K562 (cell line): ENCODE measurements at regions not wholly inside any gene's neighbourhood (a gene's known extent, or its start where the extent isn't known, plus 50 kb on each side); places are given as distances from the start of the nearest gene placed in this dataset.
A peak's percentile ranks its signal among the peaks of the same experiment; 100 is the strongest.

Experiments
- CBFA2T2 ChIP-seq: fragments of 450-650 bp; conservative IDR thresholded peaks from 2 replicates; pipeline ENCODE4 v1.6.1; 2017; ENCODE audit warnings: mild to moderate bottlenecking
- CHD1 ChIP-seq: fragments of 200-600 bp; sonication (generic); IDR thresholded peaks from one replicate; pipeline ENCODE4 v1.6.1; 2012; ENCODE audit warnings: mild to moderate bottlenecking, moderate library complexity, low read length, inconsistent platforms
- CTBP1 ChIP-seq: fragments of 450-650 bp; IDR thresholded peaks from 2 replicates; pipeline ENCODE4 v1.6.1; 2016; ENCODE audit warnings: borderline replicate concordance
- DDX20 ChIP-seq: fragments of 450-650 bp; IDR thresholded peaks from 2 replicates; pipeline ENCODE4 v1.6.1; 2016; ENCODE audit warnings: missing genetic modification characterization, low read depth, mild to moderate bottlenecking, missing compliant biosample characterization, moderate library complexity
- EGR1 ChIP-seq: fragments of 450-650 bp; conservative IDR thresholded peaks from 2 replicates; pipeline ENCODE4 v1.6.1; 2017; ENCODE audit warnings: mild to moderate bottlenecking
- ELK1 ChIP-seq: sonication (generic); formaldehyde crosslinking; IDR thresholded peaks from 2 replicates; pipeline ENCODE4 v1.8.1; 2022; ENCODE audit warnings: missing genetic modification reagents
- ESRRA ChIP-seq: fragments of 450-650 bp; IDR thresholded peaks from 2 replicates; pipeline ENCODE4 v1.6.1; 2014; ENCODE audit warnings: low read depth, mild to moderate bottlenecking, moderate library complexity, borderline replicate concordance
- FOXJ3 ChIP-seq: sonication (generic); formaldehyde crosslinking; IDR thresholded peaks from 2 replicates; pipeline ENCODE4 v1.4.0; 2020; ENCODE audit warnings: mild to moderate bottlenecking, missing genetic modification reagents
- FOXK2 ChIP-seq, 2 experiments: fragments of 450-650 bp; IDR thresholded peaks in 1 of 2; conservative IDR thresholded peaks in 1 of 2; 2 replicates each; pipeline ENCODE4 v1.6.1; 2016; ENCODE audit warnings: low read depth in 2 of 2, mild to moderate bottlenecking in 1 of 2
- HDAC1 ChIP-seq, 2 experiments: fragments of 450-650 bp; IDR thresholded peaks; 2 replicates each; pipeline ENCODE4 v1.6.1; 2016 to 2017; ENCODE audit warnings: inconsistent platforms in 1 of 2, mild to moderate bottlenecking in 1 of 2, moderate library complexity in 1 of 2
- KLF1 ChIP-seq: fragments of 450-650 bp; IDR thresholded peaks from 2 replicates; pipeline ENCODE4 v1.6.1; 2016; ENCODE audit warnings: missing genetic modification characterization, missing compliant biosample characterization
- KLF13 ChIP-seq: fragments of 450-650 bp; IDR thresholded peaks from 2 replicates; pipeline ENCODE4 v1.6.1; 2016; ENCODE audit warnings: missing genetic modification characterization, low read depth, mild to moderate bottlenecking, missing compliant biosample characterization, moderate library complexity, borderline replicate concordance
- MEIS2 ChIP-seq: fragments of 450-650 bp; IDR thresholded peaks from 2 replicates; pipeline ENCODE4 v1.6.1; 2014; ENCODE audit warnings: mild to moderate bottlenecking; ENCODE audit not compliant: partially characterized antibody
- SRSF3 ChIP-seq: fragments of 200-400 bp; formaldehyde crosslinking; IDR thresholded peaks from 2 replicates; pipeline ENCODE4 v1.6.1; 2016; ENCODE audit warnings: mild to moderate bottlenecking, low read length, moderate library complexity; ENCODE audit not compliant: insufficient read depth
- STAG1 ChIP-seq: sonication (generic); formaldehyde crosslinking; IDR thresholded peaks from 2 replicates; pipeline ENCODE4 v1.5.0; 2020; ENCODE audit warnings: missing genetic modification reagents, borderline replicate concordance
- TARDBP ChIP-seq: fragments of 450-650 bp; IDR thresholded peaks from 2 replicates; pipeline ENCODE4 v1.6.1; 2016
- TEAD2 ChIP-seq: fragments of 450-650 bp; IDR thresholded peaks from 2 replicates; pipeline ENCODE4 v1.6.1; 2016; ENCODE audit warnings: missing genetic modification characterization, control low read depth, missing compliant biosample characterization
- TFE3 ChIP-seq: fragments of 450-650 bp; formaldehyde crosslinking; IDR thresholded peaks from 2 replicates; pipeline ENCODE4 v1.4.0; 2020; ENCODE audit warnings: mild to moderate bottlenecking, mixed read lengths
- VEZF1 ChIP-seq: fragments of 200-800 bp; sonication (Bioruptor generic); IDR thresholded peaks from 2 replicates; pipeline ENCODE4 v1.6.1; 2017; ENCODE audit warnings: missing genetic modification characterization, missing compliant biosample characterization
- YBX1 ChIP-seq: fragments of 450-650 bp; IDR thresholded peaks from 2 replicates; pipeline ENCODE4 v1.7.1; 2016; ENCODE audit warnings: mild to moderate bottlenecking
- ZBTB17 ChIP-seq: fragments of 450-650 bp; formaldehyde crosslinking; IDR thresholded peaks from 2 replicates; pipeline ENCODE4 v1.4.0; 2020; ENCODE audit warnings: mild to moderate bottlenecking
- ZKSCAN3 ChIP-seq: fragments of 250-450 bp; sonication (Bioruptor Pico); IDR thresholded peaks from 2 replicates; pipeline ENCODE4 v1.4.0; 2020
- ZNF212 ChIP-seq: fragments of 450-650 bp; formaldehyde crosslinking; IDR thresholded peaks from 2 replicates; pipeline ENCODE4 v1.4.0; 2020; ENCODE audit warnings: mild to moderate bottlenecking
- ZNF263 ChIP-seq: sonication (generic); formaldehyde crosslinking; IDR thresholded peaks from 2 replicates; pipeline ENCODE4 v1.8.0; 2022; ENCODE audit warnings: mild to moderate bottlenecking, missing genetic modification reagents, borderline replicate concordance
- ZNF311 ChIP-seq: fragments of 250-450 bp; sonication (Bioruptor Pico); IDR thresholded peaks from 2 replicates; pipeline ENCODE4 v1.4.0; 2020; ENCODE audit warnings: mild to moderate bottlenecking, moderate library complexity
- ZNF589 ChIP-seq: fragments of 200-800 bp; sonication (Bioruptor generic); IDR thresholded peaks from 2 replicates; pipeline ENCODE4 v1.6.1; 2016; ENCODE audit warnings: low read depth, missing genetic modification characterization, missing compliant biosample characterization
- ZSCAN32 ChIP-seq: fragments of 450-650 bp; formaldehyde crosslinking; IDR thresholded peaks from 2 replicates; pipeline ENCODE4 v1.4.0; 2020; ENCODE audit warnings: mild to moderate bottlenecking, moderate library complexity

DNA sequence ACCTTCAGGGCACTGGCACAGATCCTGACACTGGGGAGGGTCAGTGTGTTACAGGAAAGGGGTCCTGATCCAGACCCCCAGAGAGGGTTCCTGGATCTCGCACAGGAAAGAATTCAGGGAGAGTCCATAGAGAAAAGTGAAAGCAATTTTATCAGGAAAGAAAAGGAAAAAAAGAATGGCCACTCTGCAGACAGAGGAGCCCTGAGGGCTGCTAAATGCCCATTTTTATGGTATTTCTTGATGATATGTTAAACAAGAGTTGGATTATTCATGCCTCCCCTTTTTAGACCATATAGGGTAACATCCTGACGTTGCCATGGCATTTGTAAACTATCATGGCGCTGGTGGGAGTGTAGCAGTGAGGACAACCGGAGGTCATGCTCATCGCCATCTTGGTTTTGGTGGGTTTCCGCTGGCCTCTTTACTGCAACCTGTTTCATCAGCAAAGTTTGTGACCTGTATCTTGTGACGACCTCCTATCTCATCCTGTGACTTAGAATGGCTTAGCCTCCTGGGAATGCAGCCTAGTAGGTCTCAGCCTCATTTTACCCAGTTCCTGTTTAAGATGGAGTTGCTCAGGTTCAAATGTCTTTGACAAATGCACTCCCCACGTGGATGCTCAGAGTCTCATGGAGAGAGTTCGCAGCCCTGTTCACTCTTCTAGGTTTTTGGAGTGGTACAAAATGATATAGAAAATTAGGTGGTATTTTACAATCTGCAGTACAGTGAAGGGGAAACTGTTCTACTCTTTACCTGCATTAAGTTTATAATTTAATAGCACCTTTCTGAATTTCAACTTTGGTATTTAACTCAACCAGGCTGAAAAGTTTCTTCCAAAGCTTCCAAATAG is 1363.7 kb upstream of the TMEM132C start (continued):
- TF ChIP-seq KLF13 (tag) = 0 out of 2 replicates have a peak, but pooled peaks have one; percentile 61
- TF ChIP-seq ELK1 (CRISPR knock-in tag) = no peak
- TF ChIP-seq DDX20 (tag) = peak; percentile 96
- 0 out of 2 replicates have a peak, but pooled peaks have one; percentile 39 for TF ChIP-seq VEZF1 (CRISPR knock-in tag)
- no peak for TF ChIP-seq CHD1
- TF ChIP-seq TARDBP = no peak
- peak; percentile 94 for TF ChIP-seq ZNF311 (CRISPR knock-in tag)
- TF ChIP-seq STAG1 = no peak
- TF ChIP-seq EGR1 = no peak
- peak; percentile 80; the same call in 1 of the 2 replicates for TF ChIP-seq ZKSCAN3
- TF ChIP-seq HDAC1 (IDR thresholded peaks at IDR 0.05) = no peak
- no peak for TF ChIP-seq ZNF263
- no peak for TF ChIP-seq MEIS2
- no peak for TF ChIP-seq YBX1
- peak; percentile 95 for TF ChIP-seq ZBTB17
- no peak for TF ChIP-seq FOXJ3 (CRISPR knock-in tag)
- peak; percentile 92 for TF ChIP-seq ZNF212
- TF ChIP-seq ESRRA = peak; percentile 72; the same call in 1 of the 2 replicates
- TF ChIP-seq CTBP1 = no peak
- TF ChIP-seq CBFA2T2 = no peak
- no peak for TF ChIP-seq SRSF3
- TF ChIP-seq ZSCAN32 (CRISPR knock-in tag) = peak; percentile 76; the same call in 1 of the 2 replicates
- 0 out of 2 replicates have a peak, but pooled peaks have one; percentile 29 for TF ChIP-seq KLF1 (tag)
- TF ChIP-seq TFE3 (CRISPR knock-in tag) = peak; percentile 65
- TF ChIP-seq TEAD2 (tag) = peak; percentile 70
- no peak for TF ChIP-seq FOXK2 (conservative IDR thresholded peaks at IDR 0.05 in 1 of 2, IDR thresholded peaks at IDR 0.05 in 1 of 2; ENCODE audit: low read depth in 2 of 2)
- TF ChIP-seq ZNF589 = peak; percentile 100
